ENCODE measurements at regions not wholly inside any gene's neighbourhood (a gene's known extent, or its start where the extent isn't known, plus 50 kb on each side); places are given as distances from the start of the nearest gene placed in this dataset.

GRCh38 chr11:131228378-131228777 lies 142.0 kb upstream of the NTM start:
- TF ChIP-seq CTCF (IDR thresholded peaks at IDR 0.05; ENCODE audit: insufficient read depth, low read length) (no peak), SPI1 (IDR thresholded peaks at IDR 0.05; ENCODE audit: borderline replicate concordance, low read depth) (no peak), GABPA (IDR thresholded peaks at IDR 0.05; ENCODE audit: low read depth) (no peak)

All from HL-60 (cell line).